GM18909 (cell line): ENCODE measurements at regions not wholly inside any gene's neighbourhood (a gene's known extent, or its start where the extent isn't known, plus 50 kb on each side); places are given as distances from the start of the nearest gene placed in this dataset.

Experiments
- ATAC-seq: cut with Tn5 transposase; IDR thresholded peaks from one replicate; pipeline ENCODE4 v1.9.1; 2021; ENCODE audit warnings: mild to moderate bottlenecking; ENCODE audit not compliant: unreplicated experiment, poor library complexity

DNA sequence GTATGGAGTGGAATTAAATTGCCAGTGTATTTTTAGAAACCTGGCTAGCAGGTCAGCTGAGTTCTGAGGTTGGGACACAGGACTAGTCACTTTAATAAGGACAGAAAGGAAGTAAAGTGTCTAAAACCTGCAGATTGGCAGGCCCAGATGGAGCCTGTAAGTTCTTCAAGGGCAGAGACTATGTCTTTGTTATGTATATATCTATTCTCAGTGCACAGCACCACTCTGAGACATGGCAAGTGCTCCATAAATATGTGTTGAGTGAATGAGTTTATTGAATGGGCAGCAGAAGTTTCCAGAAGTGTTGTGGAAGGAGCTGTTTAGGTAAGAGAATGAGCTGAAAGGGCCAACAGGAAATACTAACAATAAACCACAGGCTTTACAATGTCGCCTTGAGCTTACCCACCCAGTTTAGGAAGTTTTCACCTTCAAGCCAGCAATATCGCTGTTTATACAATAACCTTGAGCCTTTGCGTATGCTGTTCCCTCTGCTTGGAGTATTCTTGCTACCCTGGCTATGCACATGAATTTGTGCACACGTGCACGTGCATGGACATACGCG is 109.5 kb upstream of the TMPO start:
- no peak for ATAC-seq

DNA sequence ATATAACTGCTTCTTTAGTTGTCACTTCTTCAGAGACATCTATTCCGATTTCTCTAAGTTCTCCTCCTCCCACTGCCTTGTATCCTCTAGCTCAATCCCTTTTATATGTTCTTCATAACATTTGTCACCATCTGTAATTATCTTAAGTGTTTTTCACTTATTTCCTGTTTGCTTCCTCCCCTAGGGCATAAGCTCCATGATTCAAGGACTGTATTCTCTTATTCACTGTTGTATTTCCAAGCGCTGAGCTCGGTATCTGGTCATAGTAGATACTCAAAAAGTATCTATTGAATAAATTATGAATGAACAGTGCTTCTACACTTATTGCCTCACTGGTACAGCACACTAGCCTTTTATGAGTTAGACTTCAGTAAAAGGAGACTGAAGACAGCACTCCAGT is 109.0 kb upstream of the TMPO start:
- no peak for ATAC-seq

DNA sequence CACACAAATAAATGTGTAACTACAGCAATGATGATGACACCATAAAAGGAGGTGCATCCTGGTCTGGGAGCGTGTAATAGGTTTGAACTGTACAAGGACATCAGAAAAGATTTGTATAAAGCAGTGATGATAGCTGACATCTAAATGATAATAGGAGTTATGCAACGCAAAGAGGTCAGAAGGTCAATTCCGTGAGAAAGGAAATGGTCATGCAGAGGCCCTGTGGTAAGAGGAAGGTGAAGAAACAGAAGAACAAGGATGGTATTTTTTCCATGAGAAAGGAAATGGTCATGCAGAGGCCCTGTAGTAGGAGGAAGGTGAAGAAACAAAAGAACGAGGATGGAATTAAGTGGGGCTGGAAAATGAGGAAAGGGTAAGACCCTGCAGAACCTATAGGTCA is 106.7 kb upstream of the TMPO start:
- ATAC-seq = no peak

DNA sequence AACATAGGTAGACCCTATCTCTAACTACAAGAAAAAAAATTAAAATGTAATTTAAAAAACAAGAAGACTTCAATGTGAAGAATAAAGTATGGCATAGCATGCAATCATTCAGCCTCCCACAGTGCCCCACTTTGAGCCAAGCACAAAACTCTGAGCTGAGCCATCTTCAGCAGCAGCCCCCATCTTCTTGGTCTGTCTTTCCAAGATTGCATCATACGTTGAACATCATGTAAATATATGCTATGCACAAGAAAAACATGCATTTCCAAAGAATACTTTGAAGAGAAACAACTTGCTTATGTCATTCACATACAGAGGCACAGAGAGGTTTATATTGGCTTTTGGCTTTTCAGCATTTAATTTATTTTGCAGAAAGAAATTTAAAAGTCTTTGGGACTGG is 105.8 kb upstream of the TMPO start:
- ATAC-seq = no peak

DNA sequence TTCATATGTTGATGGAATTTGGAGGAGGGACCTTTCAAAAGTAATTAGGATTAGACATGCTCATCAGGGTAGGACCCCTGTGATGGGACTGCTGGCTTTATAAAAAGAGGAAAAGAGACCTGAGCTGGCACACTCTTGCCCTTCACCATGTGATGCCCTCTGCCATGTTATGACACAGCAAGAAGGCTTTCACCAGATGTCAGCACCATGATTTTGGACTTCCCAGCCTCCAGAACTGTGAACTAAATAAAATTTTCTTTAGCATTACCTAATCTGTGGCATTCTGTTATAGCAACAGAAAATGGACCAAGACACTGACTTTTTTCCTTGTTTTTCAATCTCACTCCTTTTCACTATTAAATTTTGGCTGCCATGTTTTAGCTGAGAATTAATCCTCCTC is 105.0 kb upstream of the TMPO start:
- ATAC-seq = no peak

DNA sequence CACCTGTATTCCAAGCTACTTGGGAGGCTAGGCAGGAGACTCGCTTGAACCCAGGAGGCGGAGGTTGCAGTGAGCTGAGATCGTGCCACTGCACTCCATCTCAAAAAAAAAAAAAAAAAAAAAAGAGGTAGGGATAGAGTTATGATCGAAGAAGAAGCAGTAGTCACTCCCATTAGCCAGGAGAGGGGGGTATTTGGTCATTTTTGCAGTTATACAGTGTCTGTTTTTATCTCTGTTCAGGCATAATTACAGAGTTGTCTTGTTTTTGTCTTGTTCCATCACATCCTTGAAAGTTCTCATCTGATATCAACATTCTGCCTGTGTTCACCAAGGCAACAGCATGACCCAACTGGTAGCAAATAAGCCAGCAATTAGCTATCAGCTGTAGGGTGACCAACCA is 98.5 kb upstream of the TMPO start:
- ATAC-seq = no peak

DNA sequence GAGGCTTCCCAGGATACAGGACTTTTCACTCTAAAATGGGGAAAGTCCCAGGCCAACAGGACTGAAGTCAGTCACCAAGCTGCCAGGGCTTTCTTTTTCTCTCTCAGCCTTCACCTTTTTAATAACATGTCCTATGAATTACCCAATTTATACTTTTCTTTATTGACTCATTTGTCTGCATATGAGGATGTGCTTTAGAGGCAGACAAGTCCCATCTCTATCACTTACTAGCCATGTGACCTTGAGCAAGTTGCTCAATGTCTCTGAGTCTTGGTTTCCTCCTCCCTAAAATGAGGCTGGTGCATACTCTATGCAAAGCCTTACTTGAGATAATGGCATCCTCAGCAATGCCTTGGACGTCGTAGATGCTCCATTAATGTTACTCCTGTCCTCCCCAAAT is 98.1 kb upstream of the TMPO start:
- no peak for ATAC-seq

DNA sequence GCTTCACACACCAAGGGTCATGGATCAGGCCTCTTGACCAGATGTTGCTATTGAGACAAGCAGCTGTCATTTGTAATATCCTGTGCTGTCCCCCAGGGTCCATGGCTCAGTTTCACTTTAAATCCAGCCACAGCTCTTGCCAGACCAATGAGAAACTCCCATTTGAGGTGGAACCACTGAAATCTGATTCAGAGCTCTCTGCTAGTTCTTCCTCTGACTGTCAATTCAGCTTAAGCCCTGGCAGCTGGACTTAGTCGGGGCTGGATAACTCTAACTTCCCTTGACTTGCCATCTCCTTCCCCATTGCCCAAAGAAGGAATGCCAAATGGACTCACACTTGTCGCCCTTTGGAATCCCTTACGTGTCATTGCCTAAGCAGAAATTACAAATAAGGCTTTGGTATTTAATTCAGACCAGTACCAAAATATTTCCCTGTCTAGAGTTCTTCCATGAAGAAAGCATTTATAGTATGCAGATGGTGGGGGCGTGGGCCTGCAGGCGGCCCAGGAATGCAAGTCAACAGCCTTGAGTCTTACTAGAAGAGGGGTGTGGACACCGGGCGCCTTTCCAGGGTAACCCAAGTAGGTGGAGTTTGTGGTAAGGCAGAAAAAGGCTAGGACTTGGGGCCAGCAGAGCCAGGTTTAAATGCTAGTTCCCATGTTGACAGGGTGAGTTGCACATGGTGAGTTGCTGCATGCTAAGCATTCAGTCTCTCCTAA is 96.9 kb upstream of the TMPO start:
- ATAC-seq = peak; percentile 88

DNA sequence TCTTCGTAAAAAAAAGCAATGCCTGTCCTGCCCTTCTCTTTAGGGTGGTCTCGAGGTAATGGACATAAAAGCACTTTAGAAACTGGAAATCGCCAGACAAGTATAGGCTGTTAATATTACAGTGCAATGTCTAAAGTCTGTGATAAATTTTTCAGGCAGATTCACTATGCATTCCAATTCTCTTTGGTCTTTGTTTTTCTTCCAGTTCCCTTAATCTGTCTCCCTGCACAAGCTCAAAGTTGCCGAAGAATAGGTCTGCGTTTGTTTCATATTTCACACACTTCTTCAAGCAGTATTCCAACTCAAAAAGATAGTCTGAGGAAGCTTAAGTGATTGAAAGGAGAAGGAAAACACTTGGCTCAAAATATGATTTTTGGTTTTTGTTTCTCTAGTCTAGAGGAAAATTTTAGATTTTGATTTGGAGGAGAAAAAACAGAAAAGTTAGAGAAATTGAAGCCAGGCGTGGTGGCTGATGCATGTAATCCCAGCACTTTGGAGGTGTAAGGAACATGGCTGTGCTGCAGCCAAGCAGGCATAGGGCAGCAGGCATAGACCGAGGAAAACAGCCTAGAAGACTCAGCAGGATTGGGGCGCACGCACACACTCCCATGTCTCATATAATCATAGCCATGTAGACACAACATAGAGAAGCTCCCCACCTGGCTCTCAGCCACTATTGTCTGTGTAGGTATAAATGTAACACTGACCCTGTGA is 96.2 kb upstream of the TMPO start:
- ATAC-seq = no peak

DNA sequence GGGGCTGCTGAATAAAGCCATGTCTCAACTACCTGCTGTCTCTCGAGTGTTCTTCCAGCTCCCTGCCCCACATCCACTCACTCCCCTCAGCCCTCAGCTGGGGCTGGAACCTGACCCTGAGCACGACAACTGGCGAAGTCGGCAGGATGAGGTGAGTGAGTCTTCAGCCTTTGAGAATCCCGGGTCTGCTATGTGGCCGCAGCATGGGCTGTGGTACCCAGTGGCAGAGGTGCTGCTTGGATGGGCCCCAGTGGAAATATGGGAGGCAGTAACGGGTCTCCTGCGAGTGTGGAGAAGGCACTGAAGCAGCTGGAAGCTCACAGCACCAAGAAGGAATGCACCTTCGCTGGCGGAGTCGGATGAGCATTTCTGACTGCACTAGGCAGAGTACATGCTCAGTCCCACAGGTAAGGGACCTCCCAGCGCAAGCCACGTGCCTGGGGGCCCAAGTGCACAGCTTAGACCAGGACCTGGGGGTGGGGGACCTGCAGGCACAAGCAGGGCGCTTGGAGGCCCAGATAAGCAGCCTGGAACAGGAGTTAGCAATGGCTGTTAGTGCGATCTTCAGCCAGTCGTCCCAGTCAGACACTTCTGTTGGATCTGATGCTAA is 95.5 kb upstream of the TMPO start:
- no peak for ATAC-seq

DNA sequence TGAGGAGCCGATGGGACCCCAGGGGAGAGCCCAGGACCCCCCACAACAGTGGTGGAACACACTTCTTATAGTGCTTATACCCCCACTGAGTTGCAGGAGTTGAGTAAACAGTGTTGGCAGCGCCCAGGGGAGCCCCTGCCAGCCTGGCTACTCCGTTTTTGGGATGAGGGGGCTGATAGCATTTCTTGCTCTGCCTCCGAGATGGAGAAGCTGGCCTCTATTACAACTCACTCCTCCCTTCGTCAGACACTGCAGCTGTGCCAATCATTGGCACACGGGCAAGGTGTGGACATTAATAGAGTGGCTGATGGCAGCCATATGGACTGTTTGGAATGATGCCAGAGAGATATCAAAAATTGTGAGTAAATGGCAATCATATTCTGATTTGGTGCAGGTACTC is 94.9 kb upstream of the TMPO start:
- ATAC-seq = no peak

DNA sequence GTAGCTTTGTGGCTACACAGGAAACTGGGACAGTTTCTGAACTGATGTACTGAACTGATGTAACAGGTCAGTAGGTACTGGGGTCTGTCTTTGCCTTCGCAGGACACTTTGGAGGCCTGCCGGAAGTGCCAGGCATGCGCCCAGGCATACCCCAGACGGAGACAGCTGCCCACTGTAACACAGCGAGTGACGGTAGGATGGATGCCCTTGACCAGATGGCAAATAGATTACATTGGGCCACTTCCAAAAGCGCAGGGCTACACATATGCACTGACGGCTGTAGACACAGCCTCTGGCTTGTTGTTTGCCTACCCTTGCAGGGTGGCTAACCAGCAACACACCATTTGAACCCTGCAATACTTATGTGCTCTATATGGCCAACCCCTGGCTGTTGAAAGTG is 94.1 kb upstream of the TMPO start:
- ATAC-seq = no peak

DNA sequence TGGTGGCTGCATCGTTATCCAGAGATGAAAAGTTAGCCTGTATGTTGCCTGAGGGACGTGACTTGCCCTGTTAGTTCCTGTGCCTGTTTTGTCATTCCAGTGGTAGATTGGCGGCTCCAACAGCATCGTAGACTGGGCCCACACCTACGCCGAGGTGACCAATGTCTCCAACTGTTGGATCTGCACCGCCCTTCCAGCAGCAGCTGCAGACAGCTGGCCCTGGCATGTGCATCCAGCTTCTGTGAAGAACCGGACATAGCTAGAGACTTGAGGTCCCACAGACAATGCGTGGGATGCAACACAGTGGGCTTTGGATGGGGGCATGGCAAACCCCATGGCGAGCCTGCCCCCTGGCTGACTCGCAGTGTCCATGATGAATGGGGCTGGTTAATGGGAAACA is 93.0 kb upstream of the TMPO start:
- ATAC-seq = no peak

DNA sequence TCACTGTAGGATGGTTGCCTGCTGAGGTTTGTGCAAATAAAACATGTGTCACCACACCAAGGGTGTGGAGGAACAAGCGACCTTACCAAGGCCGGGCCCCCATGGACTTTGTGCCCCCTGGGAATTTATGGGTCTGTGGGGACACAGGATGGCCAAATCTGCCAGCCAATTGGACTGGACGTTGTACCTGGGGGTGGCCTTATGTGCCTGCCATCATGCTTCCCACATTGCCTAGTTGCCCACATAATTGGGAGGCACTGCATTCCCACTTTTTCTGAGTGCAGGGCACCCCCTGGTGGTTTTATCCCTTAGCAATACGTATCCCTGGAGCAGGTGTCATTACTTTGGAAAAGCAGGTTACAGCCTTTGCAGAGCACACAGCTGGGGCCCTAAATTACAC is 92.6 kb upstream of the TMPO start:
- ATAC-seq = no peak

DNA sequence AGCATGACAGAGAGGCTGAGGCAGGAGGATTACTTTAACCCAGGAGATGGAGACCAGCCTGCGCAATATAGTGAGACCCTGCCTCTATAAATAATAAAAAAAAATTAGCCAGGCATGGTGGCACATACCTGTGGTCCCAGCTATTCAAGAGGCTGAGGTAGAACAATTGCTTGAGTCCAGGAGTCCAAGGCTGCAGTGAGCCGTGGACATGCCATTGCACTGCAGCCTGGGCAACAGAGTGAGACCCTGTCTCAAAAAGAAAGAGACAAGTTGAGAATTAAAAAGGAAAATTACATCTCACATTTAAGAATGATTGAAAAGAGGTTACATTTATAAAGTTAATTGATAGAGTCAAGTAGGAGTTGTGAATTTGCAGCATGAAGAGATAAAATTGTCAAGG is 91.4 kb upstream of the TMPO start:
- no peak for ATAC-seq

DNA sequence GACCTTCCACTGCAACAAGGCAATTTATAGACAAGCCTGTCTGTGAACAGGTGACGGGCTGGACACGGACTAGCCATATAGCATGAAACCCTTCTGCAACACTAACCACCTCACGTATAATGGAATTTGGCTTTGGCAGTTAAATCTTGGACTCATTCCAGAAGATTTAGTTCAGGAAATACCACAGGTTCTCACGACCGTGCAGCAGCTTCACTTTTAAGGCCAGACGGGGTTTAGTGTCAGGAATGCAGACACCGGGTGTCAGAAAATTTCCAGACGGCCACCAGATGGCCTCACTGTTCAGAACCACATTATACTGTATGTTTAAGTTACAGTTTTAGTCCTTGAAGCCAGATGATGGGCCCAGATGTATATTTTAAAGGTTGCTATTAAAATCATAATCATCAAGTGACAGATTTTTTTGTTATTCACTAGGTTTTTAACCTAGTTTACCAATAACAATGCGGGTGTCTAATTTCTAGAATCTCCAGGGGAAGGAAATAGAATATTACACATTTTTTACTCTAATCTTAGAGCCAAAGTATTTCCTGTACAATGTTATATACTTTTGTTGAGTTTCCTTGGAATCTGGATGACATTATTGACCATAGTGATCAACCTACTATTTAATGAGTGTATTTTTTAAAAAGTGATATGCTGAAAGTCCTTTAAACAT is 90.5 kb upstream of the TMPO start:
- ATAC-seq = peak; percentile 92

DNA sequence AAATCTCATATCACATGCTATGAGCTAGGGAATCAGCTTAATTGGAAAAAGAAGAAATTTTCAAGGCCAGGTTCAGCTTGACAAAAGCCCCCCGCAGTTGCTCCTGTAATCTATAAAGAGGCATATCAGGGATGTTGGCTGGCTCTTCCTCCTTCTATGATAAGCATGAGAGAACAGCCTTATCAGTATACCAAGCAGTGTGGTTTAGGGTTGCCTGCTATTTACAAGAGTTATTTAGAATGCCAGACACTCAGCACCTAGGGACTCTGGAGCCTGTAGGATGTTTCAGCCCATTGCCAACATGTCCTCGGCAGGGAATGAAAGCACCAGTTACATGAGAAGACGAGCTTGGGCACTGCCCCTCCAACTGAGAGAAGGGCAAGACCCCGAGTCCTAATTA is 89.5 kb upstream of the TMPO start:
- no peak for ATAC-seq

DNA sequence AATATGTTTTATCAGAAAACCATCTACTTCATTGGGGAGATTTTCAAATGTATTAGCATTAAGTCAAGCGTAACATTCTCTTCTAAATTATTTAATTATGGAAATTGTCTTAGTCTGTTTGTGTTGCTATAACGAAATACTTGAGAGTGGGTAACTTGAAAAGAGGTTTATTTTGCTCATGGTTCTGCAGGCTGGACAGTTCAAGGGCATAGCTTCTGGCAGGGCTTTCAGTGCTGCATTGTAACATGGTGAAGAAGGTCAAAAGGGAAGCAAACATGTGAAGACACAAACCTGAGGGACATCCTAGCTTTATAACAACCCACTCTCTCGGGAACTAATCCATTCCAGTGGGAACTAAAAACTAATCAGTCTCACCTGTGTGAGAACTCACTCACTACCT is 84.3 kb upstream of the TMPO start:
- no peak for ATAC-seq

DNA sequence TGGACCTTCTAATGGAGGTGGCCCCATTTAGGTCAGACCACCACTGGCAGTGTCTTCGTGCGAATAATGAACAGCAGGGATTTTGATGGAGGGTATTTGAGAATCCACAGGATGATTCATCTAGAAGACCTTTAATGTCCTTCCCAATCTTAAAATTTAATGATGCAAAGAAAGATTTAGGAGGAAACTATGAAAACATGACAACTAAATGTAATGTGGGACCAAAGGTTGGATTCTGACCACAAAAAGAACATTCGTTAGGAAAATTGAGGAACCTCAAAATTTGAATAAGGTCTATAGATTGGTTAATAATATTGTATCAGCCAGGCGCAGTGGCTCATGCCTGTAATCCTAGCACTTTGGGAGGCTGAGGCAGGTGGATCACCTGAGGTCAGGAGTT is 78.2 kb upstream of the TMPO start:
- ATAC-seq = no peak

DNA sequence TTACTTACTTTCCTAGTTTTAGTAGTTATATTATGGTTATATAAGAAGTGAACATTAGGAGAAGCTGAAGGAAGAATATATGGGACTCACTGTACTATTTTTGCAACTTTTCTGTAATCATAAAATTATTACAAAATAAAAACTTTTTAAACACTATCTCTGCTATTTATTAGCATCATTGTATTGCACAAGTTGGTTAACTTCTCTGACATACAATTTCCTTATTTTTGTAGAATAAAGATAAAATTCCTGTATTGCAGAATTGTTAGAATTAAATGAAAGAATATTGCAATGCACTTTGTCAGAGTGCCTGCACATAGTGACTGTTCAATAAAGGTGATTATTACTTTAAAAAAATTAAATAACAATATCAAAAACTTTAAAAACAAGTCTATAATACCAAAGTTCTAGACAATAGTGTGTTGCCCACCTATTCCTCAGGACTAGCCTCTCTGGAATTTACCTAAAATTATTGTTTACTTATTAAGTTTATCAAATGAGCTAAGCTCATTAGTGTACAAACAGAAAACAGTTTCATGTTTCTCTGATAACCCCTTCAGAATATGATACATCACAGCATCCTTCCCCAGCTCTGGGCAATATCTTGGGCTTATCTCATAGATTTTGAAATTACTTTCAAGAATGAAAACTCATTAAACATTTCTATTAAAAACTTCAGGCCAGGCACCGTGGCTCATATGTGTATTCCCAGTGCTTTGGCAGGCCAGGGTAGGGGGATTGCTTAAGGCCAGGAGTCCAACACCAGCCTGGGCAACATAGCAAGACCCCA is 77.4 kb upstream of the TMPO start:
- ATAC-seq = no peak
